T-helper 1 cell (primary cell): ENCODE measurements at regions not wholly inside any gene's neighbourhood (a gene's known extent, or its start where the extent isn't known, plus 50 kb on each side); places are given as distances from the start of the nearest gene placed in this dataset.
"Not testable (repeated sequence)": the region's sequence is repeated elsewhere in the genome, so short reads cannot be mapped to it uniquely, and the experiment has no call there.

Experiments
- DNase-seq, 5 donors: peaks; one replicate each; pipeline ENCODE4 v3.0.0-alpha.2; 2012 to 2020

- DNase-seq = no peak
Measured at GRCh38 chr17:55909776-55910175, 158.9 kb downstream of the PCTP start.

- DNase-seq = no peak
Measured at GRCh38 chr17:55911186-55911585, 160.3 kb downstream of the PCTP start.

- DNase-seq = no peak
Measured at GRCh38 chr17:55925440-55925839, 174.6 kb downstream of the PCTP start.

- peak in 1 of 5 donors; percentile 6 for DNase-seq
Measured at GRCh38 chr17:55926276-55926990, 175.6 kb downstream of the PCTP start.

GRCh38 chr17:55930291-55930809 is 179.5 kb downstream of the PCTP start:
- no peak for DNase-seq

GRCh38 chr17:55931446-55931845 is 180.6 kb downstream of the PCTP start:
- DNase-seq = no peak

GRCh38 chr17:55932973-55933372 is 182.1 kb downstream of the PCTP start:
- DNase-seq = no peak

- DNase-seq = not testable (repeated sequence)
Measured at GRCh38 chr17:55939181-55939810, 188.4 kb downstream of the PCTP start.

GRCh38 chr17:55959756-55960155 is 193.5 kb upstream of the ANKFN1 start:
- DNase-seq = peak in 1 of 5 donors; percentile 1

- DNase-seq = no peak
Measured at GRCh38 chr17:55961386-55961785, 191.9 kb upstream of the ANKFN1 start.

GRCh38 chr17:55962951-55963401 is 190.3 kb upstream of the ANKFN1 start:
- no peak for DNase-seq

GRCh38 chr17:55964191-55964590 is 189.1 kb upstream of the ANKFN1 start:
- no peak for DNase-seq

GRCh38 chr17:55965051-55965450 is 188.2 kb upstream of the ANKFN1 start:
- DNase-seq = no peak

- DNase-seq = no peak
Measured at GRCh38 chr17:55969562-55970324, 183.5 kb upstream of the ANKFN1 start.

- DNase-seq = no peak
Measured at GRCh38 chr17:55978578-55978977, 174.7 kb upstream of the ANKFN1 start.

GRCh38 chr17:55983096-55983495 is 170.2 kb upstream of the ANKFN1 start:
- no peak for DNase-seq

- DNase-seq = no peak
Measured at GRCh38 chr17:55986817-55987216, 166.5 kb upstream of the ANKFN1 start.

- DNase-seq = no peak
Measured at GRCh38 chr17:55988861-55989260, 164.4 kb upstream of the ANKFN1 start.

- no peak for DNase-seq
Measured at GRCh38 chr17:55990332-55991006, 162.8 kb upstream of the ANKFN1 start.

- no peak for DNase-seq
Measured at GRCh38 chr17:55996826-55997225, 156.4 kb upstream of the ANKFN1 start.

GRCh38 chr17:56000411-56000810 is 152.9 kb upstream of the ANKFN1 start:
- DNase-seq = no peak

GRCh38 chr17:56002656-56003055 is 150.6 kb upstream of the ANKFN1 start:
- peak in 1 of 5 donors; percentile 1 for DNase-seq
